Mucosa of rectum (tissue), 2 donors: ENCODE measurements at regions not wholly inside any gene's neighbourhood (a gene's known extent, or its start where the extent isn't known, plus 50 kb on each side); places are given as distances from the start of the nearest gene placed in this dataset.

Source experiments
- H3K27ac ChIP-seq, 2 donors: one replicate each; pipeline ENCODE4 v1.7.0; 2013; ENCODE audit warnings: inconsistent platforms in 2 of 2, low read depth in 2 of 2, low read length in 2 of 2
- H3K27me3 ChIP-seq, 2 donors: one replicate each; pipeline ENCODE4 v1.7.0; 2013; ENCODE audit warnings: low read length in 2 of 2; ENCODE audit not compliant: control insufficient read depth in 2 of 2, insufficient read depth in 2 of 2
- H3K36me3 ChIP-seq, 2 donors: one replicate each; pipeline ENCODE4 v1.7.0; 2013; ENCODE audit warnings: low read length in 2 of 2; ENCODE audit not compliant: control insufficient read depth in 2 of 2, insufficient read depth in 2 of 2
- H3K4me1 ChIP-seq, 2 donors: one replicate each; pipeline ENCODE4 v1.7.0; 2013; ENCODE audit warnings: low read length in 2 of 2, mild to moderate bottlenecking in 1 of 2; ENCODE audit not compliant: control insufficient read depth in 2 of 2, insufficient read depth in 2 of 2
- H3K4me3 ChIP-seq, 2 donors: one replicate each; pipeline ENCODE4 v1.7.0; 2013; ENCODE audit warnings: low read length in 2 of 2
- H3K9ac ChIP-seq, 2 donors: one replicate each; pipeline ENCODE4 v1.7.0; 2013; ENCODE audit warnings: low read length in 2 of 2, low read depth in 1 of 2, mild to moderate bottlenecking in 1 of 2
- H3K9me3 ChIP-seq, 2 donors: one replicate each; pipeline ENCODE4 v1.7.0; 2013; ENCODE audit warnings: low read length in 2 of 2; ENCODE audit not compliant: control insufficient read depth in 2 of 2
- donor health status: healthy.
- donor health status: Normal muscosa, but diverticular disease.

DNA sequence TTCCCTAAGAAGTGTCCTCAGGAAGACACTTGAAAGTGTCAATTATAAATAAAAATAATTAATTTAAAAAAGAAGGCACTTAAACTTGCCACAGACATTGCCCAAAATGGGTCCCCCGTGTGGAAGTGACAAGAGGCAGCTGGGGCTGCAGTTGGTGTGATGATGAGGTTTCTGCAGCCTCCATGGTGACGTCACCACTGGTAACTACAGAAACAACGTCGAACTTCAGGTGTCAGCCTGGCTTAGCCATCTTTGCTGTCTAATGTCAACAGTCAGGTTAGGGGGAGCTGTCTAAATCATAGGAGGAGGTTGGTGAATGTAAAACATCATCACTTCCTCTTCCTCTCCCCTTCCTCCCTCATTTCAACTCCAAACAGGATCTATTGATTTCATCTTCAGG lies 328.6 kb downstream of the MN1 start:
- Histone ChIP-seq H3K4me1 (no peaks in the 10 kb centered on the region), H3K9ac (no peak overlapping the region), H3K27ac (no peak overlapping the region), H3K9me3 (no peaks in the 10 kb centered on the region), H3K4me3 (no peak overlapping the region), H3K36me3 (no peaks in the 10 kb centered on the region), H3K27me3 (no peaks in the 10 kb centered on the region)

DNA sequence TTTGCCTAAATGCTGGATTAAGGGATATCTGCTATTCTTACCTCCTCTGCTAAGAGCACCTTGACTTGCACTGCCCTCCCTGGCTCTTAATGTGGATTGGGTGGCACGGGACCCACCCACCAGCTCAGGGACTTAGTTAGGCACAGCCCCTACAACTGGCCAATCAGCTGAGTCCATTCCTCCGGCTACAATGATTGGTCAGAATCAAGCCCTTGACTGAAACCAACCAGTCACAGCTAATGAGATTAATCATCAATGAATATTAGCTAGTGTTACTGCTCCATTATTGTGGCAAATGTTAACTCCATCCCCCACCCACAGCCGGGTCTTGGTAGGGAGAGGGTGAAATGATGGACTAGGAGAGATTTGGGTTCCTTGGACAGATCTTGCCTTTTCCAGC lies 328.0 kb downstream of the MN1 start:
- Histone ChIP-seq H3K4me1 (no peaks in the 10 kb centered on the region), H3K9ac (no peak overlapping the region), H3K36me3 (no peaks in the 10 kb centered on the region), H3K27ac (no peak overlapping the region), H3K4me3 (no peak overlapping the region), H3K9me3 (no peaks in the 10 kb centered on the region), H3K27me3 (no peaks in the 10 kb centered on the region)

DNA sequence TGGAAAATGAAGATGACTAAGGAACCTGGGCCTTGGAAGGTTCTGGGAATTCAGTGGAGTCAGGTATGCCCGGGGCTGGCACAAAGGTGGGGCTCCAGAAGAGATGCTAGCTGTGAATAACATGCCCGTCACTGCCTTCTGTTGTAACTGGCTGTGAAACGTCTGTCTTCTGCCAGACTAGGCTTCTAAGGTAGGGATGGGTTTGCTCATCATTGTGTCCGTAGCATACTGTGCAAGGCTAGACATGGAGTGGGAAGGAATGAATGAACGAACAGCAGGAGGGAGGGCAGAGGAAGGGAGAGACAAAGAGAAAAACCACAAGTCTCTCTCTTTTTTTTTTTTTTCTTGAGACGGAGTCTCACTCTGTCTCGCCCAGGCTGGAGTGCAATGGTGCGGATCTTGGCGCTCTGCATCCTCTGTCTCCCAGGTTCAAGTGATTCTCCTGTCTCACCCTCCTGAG lies 327.4 kb downstream of the MN1 start:
- Histone ChIP-seq H3K4me3 (no peak overlapping the region), H3K27me3 (no peaks in the 10 kb centered on the region), H3K9ac (no peak overlapping the region), H3K27ac (no peak overlapping the region), H3K9me3 (no peaks in the 10 kb centered on the region), H3K36me3 (no peaks in the 10 kb centered on the region), H3K4me1 (no peaks in the 10 kb centered on the region)

DNA sequence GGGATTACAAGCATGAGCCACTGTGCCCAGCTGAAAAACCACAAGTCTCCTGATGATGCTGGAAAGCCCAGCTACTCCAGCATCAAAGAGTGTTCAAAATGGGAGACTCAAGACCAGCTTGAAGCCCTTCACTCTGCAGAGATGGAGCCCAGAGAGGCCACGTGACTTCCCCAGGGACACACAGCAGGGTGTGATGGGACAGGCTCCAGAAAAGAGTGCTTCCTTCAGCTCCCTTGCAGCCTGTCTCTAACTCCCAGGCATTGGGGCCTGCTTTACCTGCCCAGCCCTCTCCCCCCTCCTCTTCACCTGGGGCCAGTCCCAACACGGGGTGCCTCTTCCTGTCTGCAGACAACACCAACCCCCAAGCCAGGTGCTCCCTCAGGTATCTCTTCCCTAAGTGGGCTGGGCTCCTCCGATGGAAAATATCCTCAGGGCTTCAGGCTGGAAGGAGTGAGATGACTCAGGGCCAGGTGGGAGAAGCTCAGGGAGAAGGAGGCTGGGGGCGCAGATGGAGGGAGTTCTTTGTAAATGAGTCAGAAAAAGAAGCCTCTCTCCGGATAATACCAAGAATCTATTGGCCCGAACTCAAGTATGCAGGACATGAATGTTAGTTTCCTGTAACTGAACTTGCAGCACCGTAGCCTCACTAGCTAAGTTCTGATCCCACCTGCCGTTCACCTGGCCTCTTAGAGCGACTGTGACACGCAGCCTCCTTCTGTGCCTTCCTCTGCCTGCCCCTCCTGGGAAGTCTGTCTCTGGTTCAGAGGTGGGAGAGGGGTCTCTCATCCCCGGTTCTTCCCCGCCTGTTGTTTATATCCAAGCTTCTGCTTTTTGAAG lies 326.6 kb downstream of the MN1 start:
- no peak overlapping the region for H3K9ac ChIP-seq
- no peak overlapping the region for H3K4me3 ChIP-seq
- H3K4me1 ChIP-seq = no peaks in the 10 kb centered on the region
- H3K9me3 ChIP-seq = no peaks in the 10 kb centered on the region
- no peaks in the 10 kb centered on the region for H3K27me3 ChIP-seq
- no peaks in the 10 kb centered on the region for H3K36me3 ChIP-seq
- no peak overlapping the region for H3K27ac ChIP-seq

DNA sequence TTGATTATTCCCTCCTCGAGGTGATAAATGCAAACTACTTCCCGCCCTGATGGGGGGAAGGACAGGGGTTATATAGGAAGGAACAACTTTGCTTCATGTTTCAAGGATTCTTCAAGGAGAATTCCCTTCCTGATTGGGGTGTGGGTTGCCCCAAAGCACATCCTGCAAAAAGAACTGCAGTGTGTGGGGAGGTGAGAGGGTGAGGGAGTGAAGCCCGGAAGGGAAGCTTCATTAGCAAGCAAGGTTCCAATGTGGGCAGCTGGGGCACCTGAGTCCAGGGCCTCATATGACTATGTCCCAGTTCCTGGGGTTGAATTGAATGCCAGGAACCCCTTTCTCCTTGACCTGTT lies 326.0 kb downstream of the MN1 start:
- Histone ChIP-seq H3K27me3 (no peaks in the 10 kb centered on the region), H3K9ac (no peak overlapping the region), H3K36me3 (no peaks in the 10 kb centered on the region), H3K4me1 (no peaks in the 10 kb centered on the region), H3K4me3 (no peak overlapping the region), H3K27ac (no peak overlapping the region), H3K9me3 (no peaks in the 10 kb centered on the region)

DNA sequence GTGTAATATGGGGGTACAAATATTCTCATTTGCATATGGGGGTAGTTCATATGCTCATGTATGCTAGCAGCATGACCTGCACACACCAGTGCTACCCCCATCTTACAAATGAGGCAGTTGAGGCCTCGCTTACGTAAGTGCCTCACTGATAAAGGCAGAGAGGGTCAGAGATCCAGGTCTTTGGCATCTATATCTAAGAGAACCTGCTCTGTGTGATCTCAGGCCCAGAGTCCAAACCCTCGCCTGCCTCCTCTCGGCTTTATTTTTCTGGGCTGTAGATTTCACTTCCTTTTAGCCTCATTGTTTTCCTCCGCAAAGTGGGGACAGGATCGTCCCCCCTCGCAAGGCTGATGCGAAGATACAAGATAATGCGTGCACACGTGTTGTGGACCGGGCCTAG lies 325.2 kb downstream of the MN1 start:
- Histone ChIP-seq H3K9ac (no peak overlapping the region), H3K27me3 (no peaks in the 10 kb centered on the region), H3K36me3 (no peaks in the 10 kb centered on the region), H3K4me3 (no peak overlapping the region), H3K4me1 (no peaks in the 10 kb centered on the region), H3K27ac (no peak overlapping the region), H3K9me3 (no peaks in the 10 kb centered on the region)

DNA sequence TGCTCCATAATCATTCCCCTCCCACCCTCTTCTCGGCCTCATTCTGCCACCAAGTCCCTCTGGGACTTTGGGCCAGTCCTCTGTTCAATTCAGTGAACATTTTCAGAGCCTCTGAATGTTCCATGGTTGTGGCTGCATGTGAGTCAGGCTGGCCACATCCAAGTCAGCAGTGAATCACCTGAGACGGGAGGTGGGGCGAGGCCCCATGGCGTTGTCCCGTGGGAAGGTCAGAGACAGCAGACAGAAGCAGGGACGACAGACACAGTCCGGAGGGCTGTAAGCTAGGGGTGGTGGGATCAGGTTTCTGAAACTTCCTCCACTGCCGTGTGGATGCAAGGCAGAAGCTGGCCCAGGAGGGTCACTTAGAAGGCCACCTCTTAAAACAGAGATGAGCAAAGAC lies 324.8 kb downstream of the MN1 start:
- H3K9ac ChIP-seq = no peak overlapping the region
- H3K4me3 ChIP-seq = no peak overlapping the region
- no peaks in the 10 kb centered on the region for H3K4me1 ChIP-seq
- H3K27ac ChIP-seq = no peak overlapping the region
- H3K27me3 ChIP-seq = no peaks in the 10 kb centered on the region
- no peaks in the 10 kb centered on the region for H3K36me3 ChIP-seq
- H3K9me3 ChIP-seq = no peaks in the 10 kb centered on the region

DNA sequence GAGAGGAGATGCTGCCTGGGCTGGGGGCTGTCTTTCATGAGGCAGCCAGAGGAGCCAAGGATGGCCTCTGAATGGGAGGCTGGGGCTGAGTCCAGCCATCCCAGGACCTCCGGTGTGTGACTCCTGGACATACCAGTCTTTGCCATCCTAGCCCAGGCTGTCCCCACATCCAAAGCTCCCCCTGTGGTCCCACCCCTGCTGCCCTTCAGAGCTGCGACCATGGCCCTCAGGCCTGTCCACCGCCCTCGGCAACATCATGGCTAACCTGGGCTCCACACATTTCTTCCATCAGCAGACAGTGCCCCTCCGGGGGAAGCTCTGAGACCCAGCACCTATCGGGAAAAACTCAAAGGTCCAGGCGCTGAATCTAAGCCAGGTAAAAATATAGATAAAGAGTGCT lies 324.4 kb downstream of the MN1 start:
- Histone ChIP-seq H3K9ac (no peak overlapping the region), H3K36me3 (no peaks in the 10 kb centered on the region), H3K4me1 (no peaks in the 10 kb centered on the region), H3K4me3 (no peak overlapping the region), H3K27me3 (no peaks in the 10 kb centered on the region), H3K27ac (no peak overlapping the region), H3K9me3 (no peaks in the 10 kb centered on the region)

DNA sequence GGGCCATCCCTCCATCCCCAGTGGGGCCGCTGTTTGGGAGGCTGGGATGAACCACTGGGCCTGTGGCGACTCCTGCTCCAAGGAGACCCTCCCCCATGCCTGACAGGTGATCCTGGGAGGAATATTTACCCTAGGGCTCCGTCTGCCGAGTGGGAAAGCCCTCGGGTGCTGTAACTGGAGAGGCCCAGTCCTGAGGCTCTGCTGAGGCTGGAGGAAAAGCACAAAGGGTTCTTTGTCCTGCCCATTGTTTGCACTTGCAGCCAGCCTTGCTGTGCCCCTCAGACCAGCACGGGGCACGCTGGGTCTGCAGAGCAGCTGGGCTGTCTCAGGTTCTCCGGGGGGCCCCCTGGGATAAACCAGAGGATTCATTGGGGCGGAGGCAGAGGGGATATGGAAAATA lies 321.1 kb downstream of the MN1 start:
- Histone ChIP-seq H3K4me3 (no peak overlapping the region), H3K27ac (no peak overlapping the region), H3K36me3 (no peaks in the 10 kb centered on the region), H3K27me3 (no peaks in the 10 kb centered on the region), H3K9me3 (no peaks in the 10 kb centered on the region), H3K4me1 (no peaks in the 10 kb centered on the region), H3K9ac (no peak overlapping the region)

DNA sequence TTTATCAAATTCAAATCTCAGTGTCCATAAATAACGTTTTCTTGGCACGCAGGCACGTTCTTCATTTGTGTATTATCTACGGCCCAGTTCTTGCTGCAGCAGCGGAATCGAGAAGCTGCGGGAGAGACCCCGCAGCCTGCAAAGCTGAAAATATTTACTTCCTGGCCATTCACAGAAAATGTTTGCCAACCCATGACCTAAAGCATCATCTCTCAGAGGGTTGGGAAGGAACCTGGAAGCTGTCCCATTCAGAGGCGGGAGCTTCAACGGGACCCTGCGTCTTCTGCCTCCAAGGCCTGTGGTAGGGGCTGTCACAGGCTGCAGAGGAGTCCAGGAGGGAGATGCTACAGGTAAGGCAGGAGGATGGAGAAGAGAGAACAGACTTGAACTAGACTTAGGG lies 319.2 kb downstream of the MN1 start:
- Histone ChIP-seq H3K27ac (no peak overlapping the region), H3K9ac (no peak overlapping the region)

More for the DNA sequence above, 319.2 kb downstream of the MN1 start:
- Histone ChIP-seq H3K9me3 (no peaks in the 10 kb centered on the region), H3K36me3 (no peaks in the 10 kb centered on the region), H3K27me3 (no peaks in the 10 kb centered on the region), H3K4me1 (no peaks in the 10 kb centered on the region), H3K4me3 (no peak overlapping the region)
